HG02588 (cell line): ENCODE measurements at regions not wholly inside any gene's neighbourhood (a gene's known extent, or its start where the extent isn't known, plus 50 kb on each side); places are given as distances from the start of the nearest gene placed in this dataset.

Experiments
- ATAC-seq: cut with Tn5 transposase; IDR thresholded peaks from one replicate; pipeline ENCODE4 v1.9.1; 2021; ENCODE audit warnings: mild to moderate bottlenecking, moderate library complexity; ENCODE audit not compliant: unreplicated experiment

GRCh38 chr2:43109261-43109743 is 117.1 kb downstream of the ZFP36L2 start:
- no peak for ATAC-seq

GRCh38 chr2:43107679-43108078 is 118.7 kb downstream of the ZFP36L2 start:
- ATAC-seq = no peak

- ATAC-seq = no peak
Observed at GRCh38 chr2:43106559-43107527, 119.6 kb downstream of the ZFP36L2 start.

- peak; percentile 43 for ATAC-seq
Observed at GRCh38 chr2:43105586-43106558, 120.5 kb downstream of the ZFP36L2 start.

GRCh38 chr2:43104763-43105162 is 121.6 kb downstream of the ZFP36L2 start:
- no peak for ATAC-seq

- ATAC-seq = no peak
Observed at GRCh38 chr2:43104106-43104505, 122.3 kb downstream of the ZFP36L2 start.

GRCh38 chr2:43103093-43103404 is 123.4 kb downstream of the ZFP36L2 start:
- ATAC-seq = no peak

GRCh38 chr2:43102366-43103092 is 123.9 kb downstream of the ZFP36L2 start:
- ATAC-seq = no peak

- no peak for ATAC-seq
Observed at GRCh38 chr2:43101751-43102150, 124.7 kb downstream of the ZFP36L2 start.

- ATAC-seq = no peak
Observed at GRCh38 chr2:43100883-43101662, 125.3 kb downstream of the ZFP36L2 start.

GRCh38 chr2:43100362-43100882 is 126.0 kb downstream of the ZFP36L2 start:
- no peak for ATAC-seq

- ATAC-seq = no peak
Observed at GRCh38 chr2:43099797-43100196, 126.6 kb downstream of the ZFP36L2 start.

GRCh38 chr2:43098539-43098938 is 127.9 kb downstream of the ZFP36L2 start:
- ATAC-seq = no peak

- no peak for ATAC-seq
Observed at GRCh38 chr2:43097644-43098408, 128.6 kb downstream of the ZFP36L2 start.

GRCh38 chr2:43095533-43096295 is 130.7 kb downstream of the ZFP36L2 start:
- no peak for ATAC-seq

GRCh38 chr2:43092520-43093179 is 133.8 kb downstream of the ZFP36L2 start:
- no peak for ATAC-seq

- ATAC-seq = no peak
Observed at GRCh38 chr2:43090317-43090716, 136.1 kb downstream of the ZFP36L2 start.
